GM21515 (cell line): ENCODE measurements at regions not wholly inside any gene's neighbourhood (a gene's known extent, or its start where the extent isn't known, plus 50 kb on each side); places are given as distances from the start of the nearest gene placed in this dataset.
"Not testable (repeated sequence)": the region's sequence is repeated elsewhere in the genome, so short reads cannot be mapped to it uniquely, and the experiment has no call there.

Source experiments
- ATAC-seq: cut with Tn5 transposase; IDR thresholded peaks from one replicate; pipeline ENCODE4 v1.9.1; 2021; ENCODE audit not compliant: unreplicated experiment

DNA sequence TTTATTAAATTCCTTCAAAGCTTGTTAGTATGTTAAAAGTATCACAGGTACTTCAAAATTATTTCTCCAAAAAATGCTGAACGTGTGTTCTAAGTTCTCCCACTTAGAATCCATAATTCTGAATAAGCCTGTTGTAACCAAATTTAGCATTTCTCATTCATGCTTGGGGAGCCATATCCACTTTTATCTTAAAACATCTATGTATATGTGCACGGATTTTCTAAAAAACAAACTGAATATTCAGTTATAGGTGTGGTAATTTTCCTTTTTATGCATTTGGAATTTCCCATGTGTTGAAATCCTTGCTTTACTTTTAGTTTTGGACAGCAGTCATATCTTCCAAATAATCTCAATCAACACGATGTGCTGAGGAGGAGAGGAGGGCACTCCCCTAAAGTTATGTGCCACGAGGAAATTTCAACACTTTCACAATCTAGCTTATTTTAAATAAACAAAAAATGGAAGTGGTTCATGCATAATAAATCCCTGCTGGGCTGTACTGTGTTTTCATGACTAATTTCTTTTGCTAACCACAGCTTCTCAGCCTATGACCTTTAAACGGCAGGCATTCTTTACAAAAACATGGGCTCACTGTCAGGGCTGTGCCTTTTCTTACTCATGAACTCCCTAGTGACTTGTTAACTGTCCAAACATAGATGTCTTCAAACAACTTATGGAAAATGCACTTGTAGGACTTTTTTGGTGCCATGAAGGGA lies 380.3 kb upstream of the SEMA3C start:
- ATAC-seq = no peak

DNA sequence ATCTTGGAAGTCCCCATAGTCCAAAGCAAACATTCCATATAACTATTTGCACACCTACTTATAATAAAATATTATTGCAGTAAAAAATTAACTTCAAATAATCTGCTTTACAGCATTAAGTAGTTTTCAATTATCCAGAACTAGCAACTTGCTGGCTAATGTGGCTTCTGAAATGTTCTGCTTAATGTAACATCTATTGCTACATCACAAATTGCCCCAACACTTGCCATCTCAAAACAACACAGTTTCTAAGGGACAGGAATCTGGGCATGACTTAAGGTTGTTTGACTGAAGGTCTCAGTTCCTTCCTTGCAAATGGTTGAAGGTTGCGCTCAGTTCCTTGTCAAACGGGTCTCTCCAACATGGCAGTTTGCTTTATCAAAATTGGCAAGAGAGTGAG lies 378.5 kb upstream of the SEMA3C start:
- ATAC-seq = no peak

DNA sequence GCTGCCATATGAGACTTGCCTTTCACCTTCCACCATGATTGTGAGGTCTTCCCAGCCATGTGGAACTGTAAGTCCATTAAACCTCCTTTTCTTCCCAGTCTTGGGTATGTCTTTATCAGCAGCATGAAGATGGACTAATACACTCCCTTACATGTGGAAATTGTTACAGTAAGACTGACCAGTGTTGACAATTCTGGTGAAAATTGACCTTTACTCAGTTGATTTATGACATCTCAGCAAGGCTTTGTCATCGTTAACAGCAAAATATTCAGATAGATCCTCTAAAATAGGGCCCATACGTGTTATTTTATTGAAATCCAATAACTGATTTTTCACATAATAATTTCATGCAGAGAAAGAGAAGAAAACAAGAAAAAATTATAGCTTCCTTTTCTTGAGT lies 377.9 kb upstream of the SEMA3C start:
- ATAC-seq = no peak

DNA sequence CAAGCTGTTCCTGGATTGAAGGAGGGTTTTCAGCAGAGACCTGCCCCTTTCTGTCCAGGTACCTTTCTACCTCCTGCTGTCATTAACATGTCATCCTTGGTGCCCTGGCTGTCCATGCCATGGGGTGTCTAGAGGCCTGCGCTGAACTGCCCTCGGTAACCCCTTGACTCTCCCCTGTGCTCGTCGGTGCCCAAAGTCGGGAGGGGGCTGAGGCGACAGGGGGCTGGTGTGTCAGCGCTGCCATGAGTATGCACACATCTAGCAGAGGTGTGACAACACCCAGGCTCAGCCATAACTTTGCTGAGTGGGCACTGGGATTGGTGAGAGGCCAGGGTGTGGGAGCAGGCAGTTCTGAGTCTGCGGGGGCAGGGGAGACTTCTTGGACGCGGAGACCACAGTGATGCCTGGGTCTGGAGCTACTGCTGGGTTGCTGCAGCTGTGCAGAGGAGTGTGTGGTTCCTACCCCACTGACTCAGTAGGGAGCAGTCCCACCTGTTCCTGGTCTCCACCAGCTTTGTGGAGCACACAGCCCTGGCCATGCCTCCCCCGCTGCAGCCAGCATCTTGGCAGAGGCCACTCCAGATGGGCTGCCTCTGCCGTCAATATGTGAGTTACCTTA lies 376.2 kb upstream of the SEMA3C start:
- ATAC-seq = no peak

DNA sequence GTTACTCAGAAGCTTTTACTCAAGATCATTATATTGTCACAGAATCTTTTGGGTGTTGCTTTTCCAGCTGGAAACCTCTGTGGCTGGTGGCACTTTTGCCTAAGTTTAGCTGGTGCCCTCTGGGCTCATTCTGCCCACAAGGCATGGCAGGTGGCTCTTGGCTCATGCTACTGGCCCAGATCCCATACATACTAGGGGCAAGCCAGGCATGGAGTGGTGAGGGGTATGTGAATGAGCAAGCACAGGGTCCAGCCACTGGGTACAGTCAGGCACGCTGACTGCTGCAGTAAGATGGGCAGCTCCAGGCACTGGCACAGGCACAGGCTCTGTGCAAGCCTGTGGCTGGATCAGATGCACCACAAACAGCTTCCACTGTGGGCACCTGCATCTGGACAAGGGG lies 375.0 kb upstream of the SEMA3C start:
- ATAC-seq = no peak

DNA sequence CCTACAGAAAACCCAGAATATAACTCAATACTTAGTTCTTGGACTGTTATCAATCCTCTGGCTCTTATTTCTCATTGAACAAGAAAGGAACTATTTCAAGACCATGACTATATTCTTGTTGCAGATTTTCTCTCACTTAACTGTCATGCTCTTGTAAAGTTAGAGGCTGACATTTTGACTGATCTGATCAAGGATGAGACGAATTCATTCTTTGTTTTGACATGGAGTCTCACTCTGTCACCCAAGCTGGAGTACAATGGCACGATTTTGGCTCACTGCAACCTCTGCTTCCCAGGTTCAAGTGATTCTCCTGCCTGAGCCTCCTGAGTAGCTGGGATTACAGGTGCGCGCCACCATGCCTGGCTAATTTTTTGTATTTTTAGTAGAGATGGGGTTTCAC lies 367.9 kb upstream of the SEMA3C start:
- not testable (repeated sequence) for ATAC-seq

DNA sequence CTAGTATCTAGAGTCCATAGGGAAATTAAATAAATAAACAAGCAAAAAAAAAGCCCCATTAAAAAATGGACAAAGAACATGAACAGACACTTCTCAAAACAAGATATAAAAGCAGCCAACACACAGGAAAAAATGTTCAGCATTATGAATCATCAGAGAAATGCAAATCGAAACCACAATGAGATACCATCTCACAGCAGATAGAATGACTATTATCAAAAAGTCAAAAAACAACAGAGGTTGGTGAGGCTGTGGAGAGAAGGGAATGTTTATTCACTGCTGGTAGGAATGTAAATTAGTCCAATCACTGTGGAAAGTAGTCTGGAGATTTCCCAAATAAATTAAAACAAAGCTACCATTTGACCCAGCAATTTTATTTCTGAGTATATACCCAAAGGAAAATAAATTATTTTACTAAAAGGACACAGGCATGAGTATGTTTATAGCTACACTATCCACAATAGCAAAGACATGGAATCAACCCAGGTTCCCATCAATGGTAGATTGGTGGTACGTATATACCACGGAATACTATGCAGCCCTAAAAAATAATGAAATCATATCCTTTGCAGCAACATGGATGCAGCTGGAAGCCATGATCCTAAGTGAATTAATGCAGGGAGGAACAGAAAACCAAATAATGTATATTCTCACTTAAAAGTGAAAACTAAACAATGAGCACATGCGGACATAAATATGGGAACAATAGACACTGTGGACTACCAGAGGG lies 366.5 kb upstream of the SEMA3C start:
- ATAC-seq = no peak

DNA sequence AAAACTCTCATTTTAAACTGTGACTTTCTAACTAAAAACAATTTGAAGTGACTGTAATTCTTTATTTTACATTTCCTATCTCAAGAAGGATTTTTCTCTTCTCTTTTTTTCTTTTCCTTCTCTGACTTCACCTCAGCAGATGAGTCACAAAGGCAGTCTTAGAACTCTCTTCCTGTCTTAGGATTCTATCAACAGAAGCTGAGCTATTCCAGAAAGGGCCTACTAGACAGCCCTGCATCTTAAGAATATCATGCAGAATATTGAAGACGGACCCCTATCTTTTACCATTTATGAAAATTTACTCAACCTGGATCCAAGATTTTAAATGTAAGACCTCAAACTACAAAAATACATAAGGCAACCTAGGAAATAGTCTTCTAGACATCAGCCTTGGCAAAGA lies 365.7 kb upstream of the SEMA3C start:
- ATAC-seq = no peak

DNA sequence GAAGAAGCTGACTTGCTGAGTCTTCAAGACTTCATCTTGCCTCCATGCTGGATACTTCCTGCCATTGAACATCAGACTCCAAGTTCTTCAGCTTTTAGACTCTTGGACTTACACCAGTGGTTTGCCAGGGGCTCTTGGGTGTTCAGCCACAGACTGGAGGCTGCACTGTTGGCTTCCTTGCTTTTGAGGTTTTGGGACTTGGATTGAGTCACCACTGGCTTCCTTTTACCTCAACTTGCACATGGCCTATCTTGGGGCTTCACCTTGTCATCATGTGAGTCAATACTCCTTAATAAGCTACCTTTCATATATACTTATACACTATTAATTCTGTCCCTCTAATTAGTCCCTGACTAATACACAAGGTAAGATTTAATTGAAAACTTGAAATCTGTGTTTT lies 361.7 kb upstream of the SEMA3C start:
- ATAC-seq = no peak

DNA sequence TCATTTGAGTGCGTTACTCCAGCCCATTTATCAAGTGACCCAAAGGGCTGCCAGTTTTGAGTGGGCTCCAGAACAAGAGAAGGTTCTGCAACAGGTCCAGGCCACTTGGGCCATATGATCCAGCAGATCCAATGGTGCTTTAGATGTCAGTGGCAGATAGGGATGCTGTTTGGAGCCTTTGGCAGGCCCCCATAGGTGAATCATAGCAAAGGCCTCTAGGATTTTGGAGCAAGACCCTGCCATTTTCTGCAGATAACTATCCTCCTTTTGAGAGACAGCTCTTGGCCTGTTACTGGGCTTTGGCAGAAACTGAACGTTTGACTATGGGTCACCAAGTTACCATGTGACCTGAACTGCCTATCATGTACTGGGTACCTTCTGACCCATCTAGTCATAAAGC lies 358.8 kb upstream of the SEMA3C start:
- ATAC-seq = no peak

DNA sequence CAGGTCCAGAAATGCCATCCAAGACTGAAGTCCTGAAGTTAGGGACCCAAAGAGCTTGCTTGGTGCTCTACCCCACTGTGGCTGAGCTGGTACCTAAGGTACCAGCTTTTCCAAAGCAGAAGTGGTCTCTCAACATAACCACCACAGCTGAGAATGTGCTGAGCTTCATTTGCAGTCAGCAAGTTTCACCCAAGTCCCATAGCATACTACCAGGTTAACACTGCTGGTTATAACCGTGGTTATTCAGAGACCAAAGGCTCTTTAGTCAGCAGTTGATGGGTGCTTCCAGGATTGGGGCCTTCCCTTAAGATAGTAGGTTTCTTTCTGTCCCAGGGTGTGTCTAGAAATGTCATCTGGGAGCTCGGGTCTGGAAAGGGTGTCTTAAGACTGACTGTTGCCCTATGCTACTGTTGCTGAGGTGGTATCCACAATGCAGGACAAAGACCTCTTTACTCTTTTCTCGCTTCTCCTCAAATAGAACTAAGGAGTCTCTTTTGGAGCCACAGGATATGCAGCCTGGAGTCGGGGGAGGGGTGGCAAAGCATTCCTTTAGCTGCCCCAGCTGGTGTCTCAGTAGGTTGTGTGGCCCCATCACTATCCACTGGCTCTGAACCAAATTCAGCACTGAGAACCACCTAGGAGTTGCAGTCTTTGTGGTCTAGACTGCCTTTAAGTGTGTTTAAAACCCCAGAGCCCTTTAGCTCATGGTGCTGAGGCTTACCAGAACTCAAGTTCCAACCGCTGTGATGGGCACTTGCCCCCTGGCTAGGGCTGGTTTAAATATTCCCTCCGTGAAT lies 354.9 kb upstream of the SEMA3C start:
- ATAC-seq = no peak

DNA sequence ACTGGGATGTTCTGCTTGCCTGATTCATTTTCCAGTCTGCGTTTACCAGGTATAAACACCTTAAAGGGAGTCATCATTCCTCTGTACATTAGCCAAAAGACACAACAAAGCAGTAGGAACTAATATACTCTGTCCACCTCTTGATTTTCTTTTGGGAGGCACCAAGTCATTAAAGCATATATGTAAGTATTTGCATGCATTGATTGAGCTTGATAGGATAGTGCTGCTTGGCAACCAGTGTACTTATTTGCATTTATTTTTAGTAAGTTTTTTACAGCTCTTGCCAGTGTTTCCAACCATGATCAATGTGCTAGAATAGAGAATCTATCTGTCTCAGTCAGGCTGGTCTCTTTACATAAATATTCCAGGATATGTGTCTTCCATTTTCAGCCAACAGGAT lies 353.3 kb upstream of the SEMA3C start:
- ATAC-seq = no peak

DNA sequence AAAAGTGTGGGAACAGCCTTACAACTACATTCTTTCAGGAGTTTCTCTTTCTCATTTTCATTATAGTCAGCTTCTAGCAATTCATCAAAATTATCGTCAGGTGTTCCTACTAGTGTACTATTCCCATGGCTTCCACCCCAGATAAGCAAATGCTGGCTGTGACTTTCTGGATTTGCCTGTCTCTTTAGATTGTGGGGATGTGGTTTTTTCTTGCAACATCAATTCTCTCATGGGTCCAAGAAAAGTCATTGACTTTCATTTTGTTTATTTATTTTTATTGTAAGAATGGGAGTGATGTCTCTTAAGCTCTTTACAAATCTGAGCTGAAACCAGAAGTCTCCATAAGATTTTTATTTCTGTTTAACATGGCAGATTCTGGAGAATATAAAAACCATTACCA lies 349.7 kb upstream of the SEMA3C start:
- no peak for ATAC-seq

DNA sequence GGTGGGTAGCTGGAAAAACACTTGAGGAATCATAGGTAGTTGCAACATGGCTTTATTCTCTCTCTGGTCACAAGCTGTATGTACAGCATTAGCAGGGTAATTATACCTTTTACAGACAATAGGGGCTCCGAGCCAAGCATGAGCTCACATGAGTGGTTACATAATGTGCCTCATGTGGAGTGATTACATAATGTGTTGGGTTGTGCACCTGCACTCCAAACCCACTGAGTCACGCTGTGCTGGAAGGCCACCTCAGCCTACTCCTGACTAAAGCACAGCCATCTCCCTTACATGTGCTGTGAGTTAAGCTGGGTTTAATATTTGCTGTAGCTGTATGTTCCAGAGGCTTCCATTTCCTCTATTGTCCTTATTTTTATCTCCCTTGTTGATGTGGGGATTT lies 348.7 kb upstream of the SEMA3C start:
- ATAC-seq = no peak

DNA sequence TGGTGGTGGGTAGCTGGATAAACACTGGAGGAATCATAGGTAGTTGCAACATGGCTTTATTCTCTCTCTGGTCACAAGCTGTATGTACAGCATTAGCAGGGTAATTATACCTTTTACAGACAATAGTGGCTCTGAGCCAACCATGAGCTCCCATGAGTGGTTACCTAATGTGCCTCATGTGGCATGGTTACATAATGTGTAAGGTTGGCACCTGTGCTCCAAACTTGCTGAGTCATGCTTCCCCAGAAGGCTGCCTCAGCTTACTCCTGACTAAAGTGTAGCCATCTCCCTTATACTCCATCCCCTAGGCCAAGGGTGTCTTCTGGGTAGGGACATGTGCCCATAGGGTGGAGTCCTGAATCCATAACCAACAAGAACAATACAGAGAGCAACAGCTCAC lies 345.3 kb upstream of the SEMA3C start:
- ATAC-seq = no peak

DNA sequence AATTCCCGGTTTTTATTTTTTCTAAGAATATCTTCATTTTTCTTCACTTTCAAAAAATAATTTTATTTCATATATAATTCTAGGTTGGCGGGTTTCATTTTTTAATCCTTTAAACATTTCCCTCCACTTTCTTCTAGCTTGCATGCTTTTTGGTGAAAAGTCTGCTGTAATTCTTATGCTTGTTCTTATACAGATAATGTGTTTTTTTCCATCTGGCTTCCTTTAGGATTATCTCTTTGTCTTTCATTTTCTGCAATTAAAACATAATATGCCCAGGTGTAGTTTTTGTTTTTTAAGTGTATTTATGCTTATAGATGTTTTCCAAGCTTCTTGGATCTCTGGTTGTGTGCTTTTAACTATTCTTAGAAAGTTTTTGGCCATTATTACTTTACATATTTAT lies 341.3 kb upstream of the SEMA3C start:
- ATAC-seq = no peak

DNA sequence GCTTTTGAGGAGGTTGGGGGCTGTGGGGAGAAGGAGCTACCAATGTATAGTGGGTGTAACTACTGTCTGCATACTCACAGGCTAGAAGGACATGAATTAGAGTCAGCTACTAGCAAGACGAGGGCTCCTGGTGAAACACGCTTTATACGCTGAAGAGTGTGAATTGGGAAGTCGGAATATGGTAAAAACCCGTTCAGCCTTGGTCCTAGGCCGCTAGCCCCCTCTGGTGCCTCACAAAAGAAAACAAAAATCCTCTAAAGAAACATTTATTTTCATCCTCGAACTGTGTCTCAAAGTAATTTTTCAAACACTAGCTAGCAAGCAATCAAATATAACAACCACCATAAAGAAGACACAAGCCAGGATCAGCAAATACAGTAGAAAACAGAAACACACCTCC lies 338.1 kb upstream of the SEMA3C start:
- ATAC-seq = no peak

DNA sequence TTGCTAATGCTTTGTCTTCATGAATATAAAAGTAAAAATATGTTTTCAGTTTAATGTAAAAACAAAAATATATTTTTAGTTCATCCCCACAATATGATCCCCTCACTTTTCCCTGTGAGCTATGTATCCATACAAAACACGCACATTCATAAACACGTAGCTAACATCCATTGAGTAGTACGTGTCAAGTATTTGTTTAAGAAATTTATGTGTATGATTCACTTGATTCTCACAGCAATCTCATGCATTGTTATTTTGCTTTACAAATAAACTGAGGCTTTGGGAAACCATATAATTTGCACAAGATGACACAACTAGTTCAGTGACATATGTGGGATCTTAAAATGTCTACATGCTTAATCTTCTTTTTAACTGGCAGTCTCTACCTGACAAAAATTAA lies 329.6 kb upstream of the SEMA3C start:
- ATAC-seq = no peak

DNA sequence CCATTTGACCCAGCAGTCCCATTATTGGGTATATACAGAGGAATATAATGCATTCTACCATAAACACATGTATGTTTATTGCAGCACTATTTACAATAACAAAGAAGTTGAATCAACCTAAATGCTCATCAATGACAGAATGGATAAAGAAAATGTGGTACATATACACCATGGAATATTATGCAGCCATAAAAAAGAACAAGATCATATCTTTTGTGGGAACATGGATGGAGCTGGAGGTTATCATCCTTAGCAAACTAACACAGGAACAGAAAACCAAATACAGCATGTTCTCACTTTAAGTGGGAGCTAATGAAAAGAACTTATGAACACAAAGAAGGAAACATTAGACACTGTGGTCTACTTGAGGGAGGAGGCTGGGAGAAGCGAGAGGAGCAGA lies 328.5 kb upstream of the SEMA3C start:
- not testable (repeated sequence) for ATAC-seq

DNA sequence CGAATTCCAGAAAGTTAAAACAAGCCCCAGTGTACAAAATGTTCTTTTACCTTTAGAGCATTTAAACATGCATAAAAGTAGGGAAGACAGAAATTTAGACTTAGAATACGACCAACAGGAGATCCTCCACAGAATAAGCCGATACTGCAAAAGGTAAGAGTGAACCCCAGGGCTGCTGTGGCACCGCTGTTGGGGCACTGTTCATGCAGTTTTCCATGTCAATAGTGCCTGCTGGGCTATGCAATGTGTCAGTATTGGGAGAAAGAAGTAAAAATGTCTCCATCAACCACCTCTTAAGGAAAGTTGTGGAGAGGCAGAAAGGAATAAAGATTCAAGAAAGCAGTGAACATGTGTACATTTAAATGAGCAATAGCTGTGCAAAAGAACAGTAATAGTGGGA lies 326.5 kb upstream of the SEMA3C start:
- no peak for ATAC-seq

DNA sequence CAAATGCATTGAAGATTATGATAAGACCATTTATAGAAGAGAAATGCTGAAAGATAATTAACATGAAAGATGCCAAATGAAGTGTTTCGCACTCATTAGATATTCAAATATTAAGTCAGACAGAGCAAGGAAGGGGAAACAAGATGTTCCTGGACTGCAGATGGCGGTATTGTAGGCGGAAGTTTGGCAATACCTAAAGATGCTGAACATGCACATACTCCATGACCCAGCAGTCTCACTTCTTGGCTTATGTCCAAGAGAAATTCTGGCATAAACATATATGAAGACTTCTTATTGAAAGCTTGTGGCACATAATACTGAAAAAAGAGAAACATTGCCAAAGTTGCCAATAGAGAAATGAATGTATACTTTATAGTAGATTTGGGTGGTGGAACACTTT lies 325.4 kb upstream of the SEMA3C start:
- ATAC-seq = no peak

DNA sequence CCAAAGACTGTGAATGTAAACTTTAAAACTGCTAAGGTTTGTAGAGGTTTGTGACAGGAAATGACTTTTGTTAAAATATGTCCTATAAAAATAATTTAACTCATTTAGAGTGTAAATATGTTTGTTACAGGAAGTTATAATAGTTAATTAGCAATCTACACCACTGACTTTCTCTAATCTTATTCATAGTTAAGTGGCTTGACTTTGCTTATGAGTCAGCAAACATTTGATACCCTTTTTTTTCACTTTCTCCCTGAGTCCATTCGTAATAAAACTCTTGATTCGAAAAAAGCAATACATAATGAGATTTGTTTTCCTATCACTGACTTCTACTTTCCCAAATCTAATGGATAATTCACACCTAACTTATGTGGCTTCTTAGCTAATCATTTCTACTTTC lies 317.7 kb upstream of the SEMA3C start:
- no peak for ATAC-seq
